GM10248 (cell line): ENCODE measurements at regions not wholly inside any gene's neighbourhood (a gene's known extent, or its start where the extent isn't known, plus 50 kb on each side); places are given as distances from the start of the nearest gene placed in this dataset.

Experiments used
- CTCF ChIA-PET: fragments of 300-600 bp; sonication (Branson Sonifier 250); formaldehyde crosslinking; extraction: SDS; loops from one replicate; lab custom pipeline; 2021; ENCODE audit warnings: antibody characterized with exemption; lab: Yijun Ruan, JAX
- POLR2A ChIA-PET: fragments of 350-650 bp; sonication (Branson Sonifier 250); formaldehyde crosslinking; extraction: SDS; loops from one replicate; lab custom pipeline; 2020; ENCODE audit warnings: antibody characterized with exemption; lab: Yijun Ruan, JAX
- DNase-seq: peaks from one replicate; pipeline ENCODE4 v3.0.0; 2012; ENCODE audit errors: extremely low spot score
- TF ChIP-seq, protein P1 (sequence below): IDR thresholded peaks from 2 replicates; pipeline ENCODE4 v1.5.1; 2012; ENCODE audit warnings: mild to moderate bottlenecking, low read depth; ENCODE audit errors: extremely low read depth, missing control alignments, control extremely low read depth

DNA sequence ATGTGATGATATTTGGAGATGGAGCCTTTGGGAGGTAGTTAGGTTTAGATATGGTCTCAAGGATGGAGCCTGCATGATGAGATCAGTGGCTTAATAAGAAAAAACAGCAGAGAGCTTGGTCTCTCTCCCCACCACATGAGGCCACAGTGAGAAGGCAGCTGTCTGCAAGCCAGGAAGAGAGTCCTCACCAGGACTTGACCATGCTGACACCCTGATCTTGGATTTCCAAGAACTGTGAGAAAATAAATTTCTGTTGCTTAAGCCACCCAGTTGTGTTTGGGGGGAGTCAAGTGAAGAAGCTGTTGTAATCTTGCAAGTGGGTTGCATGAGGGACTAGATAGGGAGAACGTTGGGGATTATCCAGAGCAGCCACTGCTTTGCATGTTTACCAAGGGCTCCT, 62.3 kb upstream of the TNFAIP8L3 start:
- TF ChIP-seq, protein P1, sequence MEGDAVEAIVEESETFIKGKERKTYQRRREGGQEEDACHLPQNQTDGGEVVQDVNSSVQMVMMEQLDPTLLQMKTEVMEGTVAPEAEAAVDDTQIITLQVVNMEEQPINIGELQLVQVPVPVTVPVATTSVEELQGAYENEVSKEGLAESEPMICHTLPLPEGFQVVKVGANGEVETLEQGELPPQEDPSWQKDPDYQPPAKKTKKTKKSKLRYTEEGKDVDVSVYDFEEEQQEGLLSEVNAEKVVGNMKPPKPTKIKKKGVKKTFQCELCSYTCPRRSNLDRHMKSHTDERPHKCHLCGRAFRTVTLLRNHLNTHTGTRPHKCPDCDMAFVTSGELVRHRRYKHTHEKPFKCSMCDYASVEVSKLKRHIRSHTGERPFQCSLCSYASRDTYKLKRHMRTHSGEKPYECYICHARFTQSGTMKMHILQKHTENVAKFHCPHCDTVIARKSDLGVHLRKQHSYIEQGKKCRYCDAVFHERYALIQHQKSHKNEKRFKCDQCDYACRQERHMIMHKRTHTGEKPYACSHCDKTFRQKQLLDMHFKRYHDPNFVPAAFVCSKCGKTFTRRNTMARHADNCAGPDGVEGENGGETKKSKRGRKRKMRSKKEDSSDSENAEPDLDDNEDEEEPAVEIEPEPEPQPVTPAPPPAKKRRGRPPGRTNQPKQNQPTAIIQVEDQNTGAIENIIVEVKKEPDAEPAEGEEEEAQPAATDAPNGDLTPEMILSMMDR: no peak
- no peak for DNase-seq
- ChIA-PET POLR2A (no interaction called here), CTCF (interaction anchor here (0.8 to 1.3 kb wide), 2 partner anchors 36 to 246 kb away, joined by 3 to 4 read pairs; no protein-coding TSS in a partner anchor)

DNA sequence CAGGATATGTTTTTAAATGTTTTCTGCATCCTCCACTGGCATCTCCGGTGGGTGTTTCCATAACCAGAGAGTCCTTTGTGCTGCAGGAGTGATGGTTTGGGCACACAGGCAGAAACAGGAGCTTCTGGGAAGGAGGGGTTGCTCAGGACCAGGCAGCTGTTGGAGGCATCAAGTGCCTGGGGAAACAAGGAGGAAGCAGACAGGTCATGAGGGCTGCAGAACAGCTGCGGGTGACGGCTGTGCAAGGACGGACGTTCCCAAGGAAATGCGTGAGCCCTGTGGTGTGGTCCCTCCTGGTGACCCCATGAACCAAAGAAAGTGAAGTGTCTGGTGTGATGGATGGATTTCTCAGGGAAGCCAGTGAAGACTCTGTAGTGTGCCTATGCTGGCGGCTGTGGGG, 61.2 kb upstream of the TNFAIP8L3 start:
- DNase-seq: no peak
- ChIA-PET CTCF (no interaction called here), POLR2A (no interaction called here)
- TF ChIP-seq, protein P1: no peak

DNA sequence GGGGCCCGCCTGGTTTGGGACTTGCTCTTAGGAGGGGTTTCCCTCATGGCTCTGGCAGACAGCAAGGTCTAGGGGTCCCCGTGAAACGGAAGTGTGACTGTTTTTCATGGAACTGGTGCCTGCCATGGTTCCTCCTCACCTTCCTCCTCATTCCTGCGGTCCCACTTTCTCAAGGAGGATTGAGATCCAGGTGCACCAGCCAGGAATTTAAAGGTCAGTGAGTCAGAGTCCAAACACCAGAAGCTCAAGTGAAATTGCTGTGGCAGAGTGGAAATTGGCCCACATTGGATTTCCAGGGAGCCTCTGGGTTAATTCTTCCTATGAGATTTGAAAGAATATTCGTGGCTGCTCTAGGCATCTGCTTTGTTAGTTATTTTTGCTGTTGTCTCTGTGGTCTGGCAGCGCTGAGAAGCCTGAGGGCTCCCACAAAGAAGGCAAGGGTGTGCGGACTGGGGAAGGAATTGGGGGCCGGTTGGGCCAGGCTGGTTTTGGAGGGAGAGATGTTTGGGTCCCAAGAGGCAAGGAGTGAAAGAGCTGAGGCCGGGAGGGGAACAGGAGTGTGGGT, 60.4 kb upstream of the TNFAIP8L3 start:
- POLR2A ChIA-PET: no interaction called here
- DNase-seq: no peak
- CTCF ChIA-PET: interaction anchor here (0.8 to 2.3 kb wide), 6 partner anchors 7 to 247 kb away, joined by 3 to 8 read pairs (median 4); no protein-coding TSS in a partner anchor
- TF ChIP-seq, protein P1: no peak
